ENCODE measurements at regions not wholly inside any gene's neighbourhood (a gene's known extent, or its start where the extent isn't known, plus 50 kb on each side); places are given as distances from the start of the nearest gene placed in this dataset.

GRCh38 chr5:60036192-60036938 is 142.8 kb upstream of the PDE4D start:
- dilution Hi-C loops (cut with MboI; ENCODE audit: extremely low pct_ligation_motif_present, low sequenced_read_pairs): no loop called here
- CTCF ChIA-PET: no interaction called here
- FAIRE-seq: no peak

GRCh38 chr5:60026161-60026560 is 132.6 kb upstream of the PDE4D start:
- no peaks in the 10 kb centered on the region for H3K27me3 ChIP-seq (ENCODE audit: control insufficient read depth in 2 of 2, insufficient read depth in 2 of 2, low read length in 2 of 2)
- CTCF ChIA-PET: no interaction called here
- no peaks in the 10 kb centered on the region for H3K4me1 ChIP-seq (ENCODE audit: control insufficient read depth, extremely low read depth, insufficient read depth, low read length)
- TF ChIP-seq EZH2 (IDR thresholded peaks at IDR 0.05; ENCODE audit: borderline replicate concordance, low read depth, low read length, severe bottlenecking): no peak
- TF ChIP-seq POLR2A (IDR thresholded peaks at IDR 0.05; ENCODE audit: low read depth, low read length): no peak
- TF ChIP-seq FOS (IDR thresholded peaks at IDR 0.05; ENCODE audit: borderline replicate concordance, insufficient read depth, low read length): no peak
- no peak for TF ChIP-seq MAX (IDR thresholded peaks at IDR 0.05; ENCODE audit: insufficient read depth, insufficient read length)
- no peak for TF ChIP-seq JUN (IDR thresholded peaks at IDR 0.05; ENCODE audit: borderline replicate concordance, insufficient read depth, insufficient read length, low read depth)
- no peak for TF ChIP-seq POLR2AphosphoS5 (IDR thresholded peaks at IDR 0.05; ENCODE audit: insufficient read depth, low read depth, low read length)
- no peak for TF ChIP-seq MYC (IDR thresholded peaks at IDR 0.05; ENCODE audit: low read depth, low read length)
- no peak for TF ChIP-seq GATA2 (IDR thresholded peaks at IDR 0.05; ENCODE audit: insufficient read depth, insufficient read length, low read depth, low read length)
- TF ChIP-seq CTCF (IDR thresholded peaks at IDR 0.05; ENCODE audit: extremely low read depth in 1 of 2, insufficient read depth in 1 of 2, low read depth in 1 of 2, low read length in 2 of 2): no peak
- no peaks in the 10 kb centered on the region for H3K9me1 ChIP-seq (replicated peaks; ENCODE audit: control insufficient read depth, extremely low read depth, insufficient read depth, low read length)
- FAIRE-seq (no peak), DNase-seq (ENCODE audit: low read depth, low spot score) (no peak)
- dilution Hi-C loops (cut with MboI; ENCODE audit: extremely low pct_ligation_motif_present, low sequenced_read_pairs): no loop called here
- POLR2A ChIA-PET: no interaction called here
- no peak overlapping the region for H3K9ac ChIP-seq (replicated peaks; ENCODE audit: extremely low read depth, insufficient read depth, low read length)
- no peak overlapping the region for H3K4me3 ChIP-seq (replicated peaks in 1 of 3; ENCODE audit: insufficient read depth in 1 of 3, low read depth in 1 of 3, low read length in 3 of 3)
- H3K27ac ChIP-seq (ENCODE audit: insufficient read depth, low read depth, low read length): no peak overlapping the region
- H3K79me2 ChIP-seq (ENCODE audit: control insufficient read depth, insufficient read depth, low read length): no peaks in the 10 kb centered on the region
- H3K36me3 ChIP-seq (ENCODE audit: control insufficient read depth in 2 of 2, extremely low read depth in 1 of 2, insufficient read depth in 2 of 2, low read length in 2 of 2): no peaks in the 10 kb centered on the region
- H3K4me2 ChIP-seq (ENCODE audit: insufficient read depth, low read length): no peak overlapping the region
- no peaks in the 10 kb centered on the region for H3K9me3 ChIP-seq (replicated peaks; ENCODE audit: control insufficient read depth, insufficient read depth, low read length)
- no TSS peak for BruUV-seq (replicated peaks)
- intact Hi-C loops (cut with micrococcal nuclease): no loop called here
- H2AFZ ChIP-seq (ENCODE audit: low read depth, low read length): no peak overlapping the region
- no peaks in the 10 kb centered on the region for H4K20me1 ChIP-seq (replicated peaks; ENCODE audit: control insufficient read depth, extremely low read depth, insufficient read depth, low read length)

More at GRCh38 chr5:60036192-60036938, 142.8 kb upstream of the PDE4D start:
- POLR2A ChIA-PET: no interaction called here
- Histone ChIP-seq H4K20me1 (replicated peaks; ENCODE audit: control insufficient read depth, extremely low read depth, insufficient read depth, low read length) (no peaks in the 10 kb centered on the region), H3K36me3 (ENCODE audit: control insufficient read depth in 2 of 2, extremely low read depth in 1 of 2, insufficient read depth in 2 of 2, low read length in 2 of 2) (no peaks in the 10 kb centered on the region), H3K27me3 (ENCODE audit: control insufficient read depth in 2 of 2, insufficient read depth in 2 of 2, low read length in 2 of 2) (no peaks in the 10 kb centered on the region), H3K4me2 (ENCODE audit: insufficient read depth, low read length) (no peak overlapping the region), H3K9me3 (replicated peaks; ENCODE audit: control insufficient read depth, insufficient read depth, low read length) (no peaks in the 10 kb centered on the region), H3K27ac (ENCODE audit: insufficient read depth, low read depth, low read length) (no peak overlapping the region), H3K4me3 (replicated peaks in 1 of 3; ENCODE audit: insufficient read depth in 1 of 3, low read depth in 1 of 3, low read length in 3 of 3) (no peak overlapping the region), H3K4me1 (ENCODE audit: control insufficient read depth, extremely low read depth, insufficient read depth, low read length) (no peaks in the 10 kb centered on the region), H3K9me1 (replicated peaks; ENCODE audit: control insufficient read depth, extremely low read depth, insufficient read depth, low read length) (no peaks in the 10 kb centered on the region), H2AFZ (ENCODE audit: low read depth, low read length) (no peak overlapping the region), H3K79me2 (ENCODE audit: control insufficient read depth, insufficient read depth, low read length) (no peaks in the 10 kb centered on the region), H3K9ac (replicated peaks; ENCODE audit: extremely low read depth, insufficient read depth, low read length) (no peak overlapping the region)
- intact Hi-C loops (cut with micrococcal nuclease): no loop called here
- no TSS peak for BruUV-seq (replicated peaks)
- TF ChIP-seq FOS (IDR thresholded peaks at IDR 0.05; ENCODE audit: borderline replicate concordance, insufficient read depth, low read length) (no peak), CTCF (IDR thresholded peaks at IDR 0.05; ENCODE audit: extremely low read depth in 1 of 2, insufficient read depth in 1 of 2, low read depth in 1 of 2, low read length in 2 of 2) (no peak)
- no peak for DNase-seq (ENCODE audit: low read depth, low spot score)

Data from endothelial cell of umbilical vein (primary cell).